ENCODE measurements at regions not wholly inside any gene's neighbourhood (a gene's known extent, or its start where the extent isn't known, plus 50 kb on each side); places are given as distances from the start of the nearest gene placed in this dataset.

- no peak for DNase-seq (ENCODE audit: low spot score)
Observed at GRCh38 chr14:45619831-45620230, 366.8 kb upstream of the MIS18BP1 start.

- DNase-seq (ENCODE audit: low spot score), result no peak
Observed at GRCh38 chr14:45610318-45610717, 357.3 kb upstream of the MIS18BP1 start.

- no peak for DNase-seq (ENCODE audit: low spot score)
Observed at GRCh38 chr14:45587142-45587541, 334.1 kb upstream of the MIS18BP1 start.

- DNase-seq (ENCODE audit: low spot score), result no peak
Observed at GRCh38 chr14:45559626-45560025, 306.6 kb upstream of the MIS18BP1 start.

GRCh38 chr14:45558183-45558582 lies 305.2 kb upstream of the MIS18BP1 start:
- no peak for DNase-seq (ENCODE audit: low spot score)

GRCh38 chr14:45553981-45554380 lies 301.0 kb upstream of the MIS18BP1 start:
- DNase-seq (ENCODE audit: low spot score), result no peak

GRCh38 chr14:45551240-45551820 lies 298.3 kb upstream of the MIS18BP1 start:
- peak; percentile 42 for DNase-seq (ENCODE audit: low spot score)

GRCh38 chr14:45531022-45531421 lies 278.0 kb upstream of the MIS18BP1 start:
- no peak for DNase-seq (ENCODE audit: low spot score)

GRCh38 chr14:45526715-45527549 lies 273.9 kb upstream of the MIS18BP1 start:
- peak; percentile 58 for DNase-seq (ENCODE audit: low spot score)

- no peak for DNase-seq (ENCODE audit: low spot score)
Observed at GRCh38 chr14:45519766-45520165, 266.8 kb upstream of the MIS18BP1 start.

GRCh38 chr14:45492876-45493275 lies 239.9 kb upstream of the MIS18BP1 start:
- no peak for DNase-seq (ENCODE audit: low spot score)

GRCh38 chr14:45491914-45492313 lies 238.9 kb upstream of the MIS18BP1 start:
- DNase-seq (ENCODE audit: low spot score), result no peak

- DNase-seq (ENCODE audit: low spot score), result no peak
Observed at GRCh38 chr14:45486599-45486998, 233.6 kb upstream of the MIS18BP1 start.

GRCh38 chr14:45467023-45467422 lies 214.0 kb upstream of the MIS18BP1 start:
- DNase-seq (ENCODE audit: low spot score), result no peak

GRCh38 chr14:45434221-45434620 lies 181.2 kb upstream of the MIS18BP1 start:
- DNase-seq (ENCODE audit: low spot score), result no peak

- DNase-seq (ENCODE audit: low spot score), result no peak
Observed at GRCh38 chr14:45426685-45427282, 173.8 kb upstream of the MIS18BP1 start.

- DNase-seq (ENCODE audit: low spot score), result no peak
Observed at GRCh38 chr14:45406942-45407341, 153.9 kb upstream of the MIS18BP1 start.

GRCh38 chr14:45400950-45401640 lies 148.1 kb upstream of the MIS18BP1 start:
- no peak for DNase-seq (ENCODE audit: low spot score)

- no peak for DNase-seq (ENCODE audit: low spot score)
Observed at GRCh38 chr14:45400509-45400908, 147.5 kb upstream of the MIS18BP1 start.

GRCh38 chr14:45381091-45381490 lies 128.1 kb upstream of the MIS18BP1 start:
- DNase-seq (ENCODE audit: low spot score), result no peak

- DNase-seq (ENCODE audit: low spot score), result no peak
Observed at GRCh38 chr14:45377166-45377565, 124.2 kb upstream of the MIS18BP1 start.

GRCh38 chr14:45373877-45374276 lies 120.9 kb upstream of the MIS18BP1 start:
- DNase-seq (ENCODE audit: low spot score), result no peak
